ENCODE measurements at regions not wholly inside any gene's neighbourhood (a gene's known extent, or its start where the extent isn't known, plus 50 kb on each side); places are given as distances from the start of the nearest gene placed in this dataset.

DNA sequence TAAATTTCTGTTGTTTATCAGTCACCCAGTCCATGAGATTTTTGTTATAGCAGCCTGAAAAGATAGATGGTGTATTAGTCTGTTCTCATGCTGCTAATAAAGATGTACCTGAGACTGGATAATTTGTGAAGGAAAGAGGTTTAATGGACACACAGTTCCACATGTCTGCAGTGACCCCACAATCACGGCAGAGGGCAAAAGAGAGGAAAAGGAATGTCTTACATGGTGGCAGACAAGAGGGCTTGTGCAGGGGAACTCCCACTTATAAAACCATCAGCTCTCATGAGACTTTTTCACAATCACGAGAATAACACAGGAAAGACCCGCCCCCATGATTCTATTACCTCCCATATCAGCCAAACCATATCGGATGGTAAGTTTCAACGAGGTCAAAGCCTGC lies 309.2 kb downstream of the LIG4 start:
- no peak for DNase-seq

DNA sequence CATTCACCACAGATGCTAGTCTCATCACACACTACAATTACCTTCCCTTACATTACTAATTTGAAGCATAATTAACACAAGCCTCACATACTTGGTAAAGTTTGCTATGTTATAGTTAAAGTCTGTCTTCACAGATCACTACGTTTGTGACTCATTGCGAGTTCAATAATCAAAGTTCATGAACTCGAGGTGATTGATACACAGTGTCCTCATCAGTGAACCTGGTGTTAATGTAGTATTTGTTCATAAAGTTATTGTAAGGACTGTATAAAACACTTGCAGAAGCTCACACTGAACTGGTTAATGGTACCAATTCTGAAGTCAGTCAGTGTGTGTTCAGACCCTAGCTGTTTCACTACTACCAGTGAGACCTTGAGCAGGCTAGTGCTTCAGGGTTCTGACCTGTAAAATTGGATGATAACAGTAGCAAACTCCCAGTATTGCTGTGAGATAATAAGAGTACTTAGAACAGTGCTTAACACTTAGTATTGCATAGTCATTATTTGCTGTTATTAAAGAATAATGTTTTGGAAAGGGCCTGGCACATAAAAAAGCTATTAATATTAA lies 313.3 kb downstream of the LIG4 start:
- no peak for DNase-seq

DNA sequence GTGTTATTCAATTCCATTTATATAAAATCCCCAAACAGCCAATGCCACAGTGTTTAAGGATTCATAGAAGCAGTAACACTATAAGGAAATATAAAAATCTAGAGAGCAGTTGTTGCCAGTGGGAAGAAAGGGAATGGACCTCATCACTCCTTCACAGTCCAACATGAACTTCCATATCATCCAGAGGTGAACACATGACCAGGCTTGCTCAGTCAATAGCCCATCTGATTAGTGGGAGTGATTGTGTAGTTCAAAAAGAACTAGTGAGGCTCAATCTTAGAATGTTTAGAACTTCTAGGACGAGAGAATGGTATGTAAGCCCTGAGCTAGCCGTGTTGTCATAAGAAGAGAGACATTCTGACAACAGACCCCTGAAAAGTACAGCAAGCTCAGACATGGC lies 314.1 kb downstream of the LIG4 start:
- no peak for DNase-seq

DNA sequence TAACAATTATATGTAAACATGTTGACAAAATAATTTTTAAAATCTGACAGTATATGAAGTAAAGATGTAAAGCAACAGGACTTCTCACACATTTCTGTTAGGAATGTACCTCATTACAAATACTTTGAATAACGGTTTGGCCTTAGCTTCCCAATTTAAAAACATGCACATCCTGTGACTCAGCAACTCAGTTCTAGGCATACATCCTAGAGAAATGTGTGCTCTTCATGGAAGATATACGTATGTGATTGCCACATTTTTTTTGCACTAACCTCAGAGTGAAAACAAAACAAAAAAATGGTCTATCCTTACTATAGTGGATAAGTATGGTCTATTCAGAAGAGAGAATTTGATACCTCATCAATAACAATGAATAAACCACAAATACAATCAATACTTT lies 314.6 kb downstream of the LIG4 start:
- no peak for DNase-seq

DNA sequence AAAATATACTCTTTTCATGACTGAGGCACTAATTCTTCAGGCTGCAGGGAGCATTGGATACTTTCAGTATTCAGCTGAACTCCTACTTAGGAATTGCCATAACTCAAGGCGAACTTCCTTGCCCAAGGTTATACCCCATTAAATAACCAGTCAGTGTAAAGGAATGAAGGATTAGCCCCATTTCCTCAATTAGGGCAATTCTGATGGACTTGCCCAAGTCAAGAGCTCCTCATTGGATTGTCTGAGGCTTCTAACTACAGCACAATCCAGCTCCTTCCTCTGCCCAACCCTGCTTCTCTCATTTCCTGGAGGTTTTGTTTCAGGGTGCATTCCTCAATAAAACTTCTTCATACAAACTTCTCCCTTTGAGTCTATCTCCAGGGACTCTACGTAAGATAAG lies 329.2 kb downstream of the LIG4 start:
- no peak for DNase-seq

DNA sequence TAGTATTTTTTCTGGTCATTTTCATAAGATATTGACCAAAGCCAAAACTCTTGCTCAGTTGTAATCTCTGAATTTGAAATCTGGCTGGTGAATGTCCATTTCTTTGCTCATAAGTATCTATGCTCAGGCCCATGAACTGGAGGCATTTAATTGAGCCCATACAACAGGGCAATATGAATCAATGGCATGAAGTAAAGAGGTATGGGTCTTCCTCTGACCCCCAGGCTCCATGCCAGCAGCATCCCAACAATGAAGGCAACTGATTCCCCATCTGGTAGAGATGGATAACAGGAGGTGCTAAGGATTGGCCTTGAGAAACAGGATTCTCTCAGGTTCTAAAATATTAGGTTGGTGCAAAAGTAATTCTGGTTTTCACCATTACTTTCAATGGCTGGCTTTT lies 330.8 kb downstream of the LIG4 start:
- no peak for DNase-seq

DNA sequence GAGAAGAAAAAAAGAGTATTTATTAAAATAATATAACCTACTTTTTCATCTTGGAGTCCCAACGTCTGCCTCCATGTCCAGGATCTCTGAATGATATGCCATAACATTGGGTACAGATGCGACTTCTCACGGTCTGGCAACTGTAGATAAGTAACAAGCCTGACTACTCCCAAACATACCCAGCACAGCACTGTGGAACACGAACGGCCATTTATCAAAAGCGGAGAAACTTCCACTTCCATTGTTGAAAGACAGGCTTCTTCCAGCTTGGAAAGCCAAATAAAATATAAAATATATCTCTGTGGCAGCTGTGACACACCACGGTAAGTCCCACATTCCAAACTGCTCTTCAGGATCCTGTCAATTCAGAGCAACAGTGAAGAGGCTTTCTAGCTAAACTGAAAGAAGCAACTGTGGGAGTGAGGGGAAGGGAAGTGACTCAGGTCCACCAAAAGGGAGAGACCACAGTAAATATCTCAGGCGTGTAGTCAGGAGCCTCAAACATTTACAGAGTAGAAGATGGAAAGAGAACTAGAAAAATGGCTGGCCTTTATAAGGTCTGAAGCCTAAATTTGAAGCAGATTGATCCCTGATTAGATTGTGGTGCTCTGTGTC lies 331.7 kb downstream of the LIG4 start:
- DNase-seq = no peak

DNA sequence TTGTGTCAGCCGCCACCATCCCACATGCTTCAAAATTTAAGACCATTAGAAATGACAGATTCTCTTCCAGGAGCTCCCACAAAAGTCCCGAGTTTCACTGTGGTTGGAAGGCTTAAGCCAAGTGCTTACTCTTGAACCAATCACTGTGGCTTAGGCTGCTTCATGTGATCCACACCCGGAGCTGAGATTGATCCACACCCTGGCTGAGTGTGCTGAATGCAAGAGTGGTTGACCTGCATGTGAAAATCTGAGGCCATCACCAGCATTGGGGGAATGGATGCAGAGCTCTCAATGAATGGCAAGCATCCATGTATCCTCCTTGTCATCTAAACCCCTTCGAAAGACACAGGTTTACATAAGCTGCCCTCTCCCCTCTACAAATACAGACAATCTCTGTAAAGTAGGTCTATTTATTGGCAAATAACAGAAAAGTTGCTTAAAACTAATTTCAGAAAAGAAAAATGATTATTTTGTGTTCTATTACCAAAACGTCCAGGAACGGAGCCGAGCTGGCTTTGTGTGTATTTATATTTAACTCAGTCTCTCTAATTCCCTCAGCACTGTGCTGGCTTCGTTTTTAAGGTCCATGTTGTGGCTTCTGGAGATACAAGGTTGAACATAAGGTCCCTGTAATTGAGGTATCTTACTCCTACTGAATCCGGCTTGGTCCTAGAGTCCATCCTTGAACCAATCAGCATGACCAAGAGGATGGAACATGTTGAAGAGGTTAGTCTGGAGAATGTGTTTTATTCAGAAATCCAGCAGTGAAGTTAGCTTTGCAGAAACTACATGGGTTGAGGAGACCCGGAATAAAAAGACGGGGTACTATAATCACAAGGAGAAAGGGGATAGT lies 332.4 kb downstream of the LIG4 start:
- DNase-seq = no peak

DNA sequence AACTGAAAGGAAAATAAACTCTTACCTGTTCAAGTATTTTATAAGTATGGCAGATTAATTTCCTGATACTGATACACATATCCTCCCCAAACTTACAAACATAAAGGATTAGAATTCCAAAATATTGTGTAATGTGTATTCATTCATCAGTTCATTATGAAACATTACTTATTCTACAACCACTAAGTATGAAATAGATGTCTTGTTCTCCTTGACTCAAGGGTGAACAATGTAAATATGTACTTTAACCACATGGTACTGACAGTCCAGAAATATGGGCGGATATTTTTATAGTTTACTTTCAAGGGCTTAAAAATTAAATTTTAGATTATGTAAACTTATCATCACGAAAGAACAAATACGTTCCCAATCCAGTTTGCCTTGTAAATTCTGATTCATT lies 334.0 kb downstream of the LIG4 start:
- no peak for DNase-seq

DNA sequence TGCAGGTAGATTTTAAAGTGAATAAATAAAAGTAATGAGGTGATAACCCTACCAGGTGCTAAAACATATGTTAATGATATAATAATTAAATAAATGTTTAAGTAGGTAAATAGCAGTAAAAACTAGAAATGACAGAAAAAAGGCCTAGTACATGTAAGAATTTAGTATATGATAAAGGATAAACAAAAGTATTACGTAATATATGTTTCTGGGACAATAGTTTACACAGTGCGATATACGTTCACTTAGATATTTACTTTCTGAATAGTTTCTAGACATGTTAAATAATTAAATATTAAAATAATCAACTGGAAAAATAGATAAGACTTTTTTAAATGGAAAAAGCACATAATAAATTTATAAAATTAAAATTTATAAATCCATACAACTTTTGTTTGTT lies 340.9 kb downstream of the LIG4 start:
- DNase-seq = no peak

DNA sequence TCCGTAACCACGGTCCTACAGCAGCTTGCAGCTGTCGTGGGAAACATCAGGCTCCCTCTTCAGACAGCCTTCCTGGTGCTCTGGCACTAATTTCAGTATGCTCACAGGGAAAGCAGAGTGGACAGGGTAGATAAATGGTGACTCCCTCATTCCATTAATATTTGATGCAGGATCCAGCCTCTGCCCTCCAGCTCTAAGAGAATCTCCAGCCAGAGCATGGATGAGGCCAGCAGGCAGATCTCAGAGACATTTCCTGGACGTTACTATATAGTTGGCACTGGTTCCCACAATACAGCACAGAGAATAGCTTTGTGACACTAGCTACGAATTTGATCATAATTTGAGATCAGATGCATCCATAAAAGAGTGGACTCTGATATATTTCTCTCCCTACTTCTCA lies 341.4 kb downstream of the LIG4 start:
- DNase-seq = no peak

DNA sequence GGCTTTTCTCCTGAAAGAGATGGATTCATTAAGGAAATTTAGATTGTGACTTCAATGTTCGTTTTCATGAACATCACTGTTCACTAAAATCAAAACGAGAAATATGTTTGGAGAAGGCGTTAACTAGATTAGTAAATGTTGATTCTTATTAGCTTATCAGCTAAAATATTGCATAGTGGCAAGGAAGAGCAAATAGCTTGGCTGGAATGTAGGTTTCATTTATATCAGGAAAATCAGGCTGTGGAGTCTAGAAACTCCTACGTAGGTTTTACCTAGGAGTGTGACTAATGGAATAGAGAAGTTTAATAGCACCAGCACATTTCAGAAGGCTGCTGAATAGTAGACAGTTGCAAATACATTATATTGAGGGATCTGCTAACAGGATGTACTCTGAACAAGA lies 344.9 kb downstream of the LIG4 start:
- no peak for DNase-seq

DNA sequence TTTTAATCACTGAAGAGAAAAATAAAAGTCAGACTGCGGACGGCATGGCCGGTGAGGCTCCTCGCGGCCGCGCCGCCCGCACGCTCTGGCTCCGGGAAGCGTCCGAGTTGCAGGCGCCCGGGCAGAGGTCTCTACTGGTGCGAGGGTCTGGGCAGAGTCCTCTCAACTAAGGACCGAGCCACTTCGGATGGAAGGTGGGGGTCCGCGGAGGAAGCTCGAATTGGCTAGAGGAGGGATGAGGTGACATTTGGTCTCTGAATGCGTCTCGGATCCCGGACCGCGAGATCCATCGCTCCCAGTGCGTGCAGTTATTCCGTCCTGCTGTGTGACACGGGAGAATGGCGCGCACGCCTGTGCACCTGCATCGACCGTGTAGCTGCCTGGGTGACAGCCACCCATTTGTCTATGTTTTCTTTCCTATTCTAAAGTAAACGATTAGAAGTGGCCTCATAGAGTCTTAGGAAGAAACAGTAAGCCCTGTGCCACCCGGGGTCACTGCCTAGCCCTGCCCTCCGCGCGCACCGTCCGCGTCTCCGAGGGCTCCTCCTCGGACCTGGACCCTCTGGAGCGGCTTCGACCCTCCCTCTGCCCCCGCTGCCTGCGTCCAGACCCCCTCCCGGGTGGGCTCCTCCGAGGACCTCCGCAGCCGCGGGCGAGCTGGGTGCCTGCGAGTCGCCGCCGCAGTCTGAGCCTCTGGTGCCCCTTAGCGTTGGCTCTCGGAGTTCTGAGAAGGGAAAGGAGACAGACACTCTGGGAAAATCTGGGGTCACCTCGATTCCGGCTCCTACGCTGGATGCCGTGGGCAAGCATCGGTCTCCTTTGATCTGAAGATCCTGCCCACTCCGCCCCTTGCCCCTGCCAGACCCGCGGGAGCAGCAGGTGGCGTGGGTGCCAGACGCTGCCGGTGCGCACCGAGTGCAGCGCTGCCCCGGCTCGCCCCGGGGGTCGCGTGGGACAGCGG lies 347.4 kb downstream of the LIG4 start:
- DNase-seq = no peak

DNA sequence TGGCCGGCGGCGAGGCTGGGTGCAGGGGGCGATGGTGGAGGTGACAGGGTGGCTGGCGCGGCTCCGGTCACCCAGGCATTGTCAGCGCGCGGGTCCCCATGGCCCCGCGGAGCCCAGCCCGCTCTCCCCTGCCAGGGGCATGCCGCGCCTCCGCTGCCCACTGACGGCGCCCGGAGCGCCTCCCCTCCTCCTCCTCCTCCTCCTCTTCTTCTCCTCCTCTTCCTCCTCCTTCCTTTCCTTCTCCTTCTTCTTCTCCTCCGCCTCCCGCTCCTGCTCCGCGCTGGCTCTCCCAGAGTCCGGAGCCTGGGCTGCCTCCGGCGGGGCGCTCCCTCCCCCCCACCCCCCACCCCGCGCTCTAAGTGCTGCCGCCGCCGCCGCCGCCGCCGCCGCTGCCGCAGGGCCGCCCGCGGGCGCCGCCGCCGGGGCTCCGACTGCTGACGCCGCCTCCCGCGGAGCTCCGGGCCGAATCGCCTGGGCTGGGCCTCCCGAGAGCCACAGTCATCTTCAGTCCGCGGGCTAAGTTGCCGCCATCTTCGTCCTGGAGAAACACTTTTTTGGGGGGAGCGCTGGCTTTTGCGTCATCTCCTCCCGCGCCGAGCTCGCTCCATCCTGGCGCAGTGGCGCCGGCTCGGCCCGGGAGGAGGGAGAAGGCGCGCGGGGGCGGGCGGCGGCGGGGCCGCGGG lies 348.3 kb downstream of the LIG4 start:
- no peak for DNase-seq

DNA sequence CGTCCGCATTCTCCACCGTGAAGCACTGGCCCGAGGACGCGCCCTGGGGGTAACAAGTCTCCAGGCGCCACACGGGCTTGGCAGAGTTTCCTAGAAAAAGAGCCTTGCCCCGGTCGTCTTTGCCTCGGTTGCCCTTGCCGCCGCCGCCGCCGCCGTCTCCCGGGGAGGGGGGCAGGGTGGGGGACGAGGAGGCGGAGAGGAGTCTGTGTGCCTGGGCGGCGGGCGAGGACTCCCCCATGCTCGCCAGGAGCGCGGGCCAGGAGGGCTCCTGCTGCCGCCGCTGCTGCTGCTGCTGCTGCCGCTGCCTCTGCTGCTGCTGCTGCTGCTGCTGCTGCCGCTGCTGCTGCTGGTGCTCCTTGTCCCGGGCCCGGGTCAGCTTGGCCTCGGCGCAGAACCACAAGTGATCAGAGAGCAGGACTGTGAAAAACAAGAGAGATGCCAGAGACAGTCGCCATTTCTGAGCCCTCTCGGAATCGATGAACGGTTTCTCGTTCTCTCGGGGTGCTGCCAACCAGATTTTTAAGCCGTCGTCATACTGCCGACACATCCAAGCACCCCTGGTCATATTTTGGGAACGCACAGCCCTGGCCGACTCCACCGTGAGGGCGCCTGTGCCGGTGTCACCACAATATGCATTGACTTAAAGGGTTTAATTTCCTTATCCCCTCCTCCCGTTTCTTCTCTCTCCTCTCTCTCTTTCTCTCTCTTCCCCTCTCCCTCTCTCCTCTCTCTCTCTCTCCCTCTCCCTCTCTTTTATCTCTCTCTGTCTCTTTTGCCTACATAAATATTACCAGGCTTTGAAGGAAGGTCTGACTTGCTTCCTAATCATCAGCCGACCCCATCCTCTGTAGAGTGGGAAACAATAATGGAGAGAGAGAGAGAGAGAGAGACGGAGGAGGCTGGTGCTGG lies 349.1 kb downstream of the LIG4 start:
- DNase-seq = no peak

DNA sequence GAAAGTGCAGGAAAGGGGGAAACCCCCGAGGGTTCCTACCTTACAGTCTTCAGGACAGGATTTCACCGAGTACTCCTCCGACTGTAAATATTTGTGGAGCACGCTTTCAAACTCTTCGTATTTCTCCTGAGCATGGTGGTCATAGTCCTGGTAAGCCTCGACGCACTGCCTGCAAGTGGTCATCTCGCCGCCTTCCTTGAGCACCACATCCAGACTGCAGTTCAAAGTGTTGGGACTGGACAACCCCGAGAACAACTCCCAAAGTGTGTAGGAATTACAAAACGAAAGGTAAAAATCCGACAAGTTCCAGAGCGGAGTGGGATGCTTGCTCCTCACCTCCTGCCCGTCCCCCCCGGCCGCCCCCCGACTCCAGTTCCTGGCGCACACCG lies 349.7 kb downstream of the LIG4 start:
- DNase-seq = no peak

DNA sequence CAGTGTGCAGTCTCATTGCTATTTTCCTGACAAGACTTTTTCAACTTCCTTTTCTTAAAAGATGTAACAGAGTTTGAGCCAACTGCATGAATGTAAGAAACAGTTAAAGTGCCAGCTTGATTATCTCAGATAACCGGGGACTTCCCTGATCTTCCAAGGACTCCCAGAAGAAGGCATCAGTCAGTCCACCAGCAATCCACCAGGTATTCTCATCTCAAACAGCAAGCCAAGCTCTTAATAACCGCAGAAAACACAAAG lies 350.1 kb downstream of the LIG4 start:
- no peak for DNase-seq

DNA sequence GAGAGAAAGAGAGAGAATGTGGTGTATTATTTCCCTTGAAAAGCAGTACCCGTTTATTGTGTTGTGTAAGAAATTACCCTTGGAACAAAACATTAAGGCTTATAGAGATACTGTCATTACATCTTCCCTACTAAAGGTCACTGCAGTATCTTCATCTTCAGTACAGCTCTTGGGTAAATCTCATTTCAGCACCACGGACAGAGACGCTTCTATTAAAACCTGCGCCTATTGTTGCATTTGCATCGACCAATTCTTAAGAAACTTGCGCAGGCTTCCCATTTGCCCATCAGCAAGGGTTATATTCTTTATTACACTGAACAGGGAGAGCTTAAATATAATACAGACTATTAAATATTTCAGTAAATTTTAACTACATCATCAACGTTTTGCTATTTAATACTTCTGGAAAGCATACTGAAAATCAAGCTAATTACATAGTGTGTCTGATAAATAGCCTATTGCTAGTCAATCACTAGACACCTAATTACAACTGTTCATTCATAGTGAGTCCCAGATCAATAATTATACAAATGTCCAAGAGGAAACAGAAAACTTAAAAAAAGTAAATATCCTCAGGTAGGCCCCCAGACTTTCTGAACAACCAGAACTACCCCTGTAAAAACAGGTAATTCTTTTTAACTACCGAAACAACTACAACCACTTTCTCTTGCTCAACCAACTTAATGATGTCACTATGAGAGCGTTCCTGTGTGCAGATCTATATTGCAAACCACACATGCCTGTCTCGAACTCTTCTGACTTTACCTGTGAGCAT lies 350.6 kb downstream of the LIG4 start:
- DNase-seq = no peak

DNA sequence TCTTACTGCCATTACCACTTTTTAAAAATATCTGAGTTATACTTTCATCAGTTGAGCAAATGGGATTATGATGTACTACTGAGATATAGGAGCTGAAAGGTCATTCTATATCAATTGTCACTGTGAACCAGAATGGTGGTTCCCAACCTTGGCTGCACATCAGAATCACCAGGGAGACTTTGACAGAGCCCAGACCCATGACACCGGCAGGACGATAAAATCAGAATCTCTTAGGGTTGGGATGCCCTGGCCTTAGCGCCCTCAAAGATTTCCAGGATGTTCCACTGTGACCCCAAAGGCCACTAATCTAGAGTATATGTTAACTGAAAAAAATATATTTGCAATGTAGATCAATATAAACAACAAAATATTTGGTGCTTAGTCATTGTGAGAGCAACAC lies 355.1 kb downstream of the LIG4 start:
- DNase-seq = no peak

DNA sequence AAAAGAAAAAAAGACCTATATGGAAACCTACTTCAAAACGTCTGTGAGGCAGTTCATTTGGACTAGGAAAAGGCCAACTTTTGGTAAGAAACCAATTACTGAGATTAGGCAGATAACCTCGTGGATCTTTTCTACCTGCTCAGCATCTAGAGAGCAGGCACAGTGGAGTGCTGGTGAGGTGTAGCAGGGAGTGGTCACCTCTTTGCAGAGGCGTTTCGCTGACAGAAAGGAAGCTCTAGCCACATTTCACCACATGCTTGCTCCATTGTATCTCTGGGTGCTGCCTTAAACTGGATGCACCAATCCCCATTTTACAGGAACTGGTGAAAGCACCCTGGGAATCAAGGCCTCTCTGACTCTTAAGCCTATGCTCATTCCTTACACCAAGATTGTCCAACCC lies 360.5 kb downstream of the LIG4 start:
- DNase-seq = no peak

DNA sequence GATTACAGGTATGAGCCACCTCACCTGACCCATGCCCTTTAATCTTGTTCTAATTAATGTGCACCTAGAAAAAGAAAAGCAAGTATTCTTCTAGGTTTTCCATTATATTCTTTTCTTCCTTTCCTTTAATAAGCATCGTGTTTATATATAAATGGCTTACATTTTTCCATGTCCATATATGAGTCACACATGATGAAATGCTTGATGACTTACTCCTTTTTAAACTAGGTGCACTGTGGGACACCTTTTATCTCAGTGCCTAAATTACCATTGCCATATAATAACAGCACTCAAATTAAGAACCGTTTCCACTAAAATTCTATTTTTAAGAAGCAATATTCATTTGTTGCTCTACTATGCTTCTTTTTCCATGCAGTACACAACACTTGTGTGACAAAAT lies 363.3 kb downstream of the LIG4 start:
- DNase-seq = no peak
